GM18507 (cell line): ENCODE measurements at regions not wholly inside any gene's neighbourhood (a gene's known extent, or its start where the extent isn't known, plus 50 kb on each side); places are given as distances from the start of the nearest gene placed in this dataset.
"Not testable (repeated sequence)": the region's sequence is repeated elsewhere in the genome, so short reads cannot be mapped to it uniquely, and the experiment has no call there.

Source experiments
- DNase-seq: peaks from one replicate; pipeline ENCODE4 v3.0.0; 2011; ENCODE audit warnings: low read depth; ENCODE audit not compliant: insufficient read length; ENCODE audit errors: extremely low spot score
- FAIRE-seq: peaks from 2 replicates; lab custom pipeline; 2011; peaks lifted over from hg19 to GRCh38; lab: Jason Lieb, UNC

DNA sequence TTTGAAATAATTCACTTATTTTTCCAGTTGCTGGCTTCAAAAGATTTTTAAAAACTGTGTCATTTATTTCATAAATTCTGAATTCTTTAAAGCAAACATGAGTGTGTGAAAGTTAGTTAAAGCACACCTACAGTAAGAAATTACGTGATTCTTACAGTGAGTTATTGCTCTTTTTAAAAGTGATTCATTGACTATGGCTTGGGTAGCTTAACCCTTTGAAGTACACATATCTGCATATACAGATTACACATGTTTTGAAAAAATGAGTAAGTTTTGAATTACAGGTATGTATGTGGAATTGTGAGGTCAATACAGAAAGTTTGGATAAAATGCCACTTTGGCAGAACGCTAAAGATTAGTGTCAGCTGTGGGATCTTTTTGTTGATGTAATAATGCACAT, 64.5 kb upstream of the MBNL1 start:
- FAIRE-seq: peak; percentile 59
- no peak for DNase-seq

GRCh38 chr3:152205097-152205593, 63.6 kb upstream of the MBNL1 start:
- DNase-seq (no peak), FAIRE-seq (peak; percentile 92)

DNA sequence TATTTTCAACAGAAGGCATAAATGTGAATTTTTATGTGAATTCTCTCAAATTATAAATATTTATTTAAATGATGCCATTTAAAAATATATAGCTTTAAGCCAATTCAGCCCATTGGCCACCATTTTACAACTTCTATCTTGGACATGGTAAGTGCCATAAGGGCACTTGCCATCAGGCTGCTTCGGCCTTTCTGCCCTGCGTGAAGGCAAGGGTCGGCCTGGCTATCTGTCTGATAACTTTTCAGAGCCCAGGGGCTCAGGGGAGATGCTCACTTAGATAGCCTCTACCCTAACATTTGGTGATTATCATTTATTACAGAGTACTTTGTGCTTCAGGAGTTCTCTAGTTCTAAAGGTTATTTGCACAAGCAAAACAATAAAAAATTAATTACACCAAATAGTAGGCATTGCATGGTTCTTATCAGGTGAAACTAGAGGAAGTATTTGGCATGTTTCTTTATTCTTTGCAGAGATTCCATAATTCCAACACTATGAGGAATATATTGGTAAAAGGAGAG, 62.4 kb upstream of the MBNL1 start:
- FAIRE-seq (peak; percentile 53), DNase-seq (no peak)

GRCh38 chr3:152208439-152208838, 60.3 kb upstream of the MBNL1 start:
- FAIRE-seq (no peak), DNase-seq (no peak)

GRCh38 chr3:152209060-152209459, 59.7 kb upstream of the MBNL1 start:
- DNase-seq: no peak

GRCh38 chr3:152209776-152210175, 59.0 kb upstream of the MBNL1 start:
- no peak for DNase-seq

More at GRCh38 chr3:152209060-152209459, 59.7 kb upstream of the MBNL1 start:
- FAIRE-seq: no peak

DNA sequence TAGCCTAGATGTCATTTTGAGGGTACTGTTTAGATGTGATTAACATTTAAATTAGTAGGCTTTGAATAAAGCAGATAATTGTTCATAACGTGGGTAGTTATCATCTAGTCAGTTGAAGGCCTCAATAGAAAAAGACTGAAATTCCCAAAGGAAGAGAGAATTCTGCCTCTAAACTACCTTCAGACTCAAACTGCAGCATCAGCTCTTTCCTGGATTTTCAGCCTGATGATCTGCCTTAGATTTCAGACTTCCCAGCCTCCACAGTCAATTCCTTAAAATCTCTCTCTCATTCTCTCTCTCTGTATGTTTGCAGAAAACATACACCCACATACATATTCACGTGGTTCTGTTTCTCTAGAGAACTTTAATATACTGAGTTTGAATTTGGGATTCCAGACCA, 58.0 kb upstream of the MBNL1 start:
- no peak for DNase-seq
- FAIRE-seq: no peak

More at GRCh38 chr3:152209776-152210175, 59.0 kb upstream of the MBNL1 start:
- FAIRE-seq: no peak

DNA sequence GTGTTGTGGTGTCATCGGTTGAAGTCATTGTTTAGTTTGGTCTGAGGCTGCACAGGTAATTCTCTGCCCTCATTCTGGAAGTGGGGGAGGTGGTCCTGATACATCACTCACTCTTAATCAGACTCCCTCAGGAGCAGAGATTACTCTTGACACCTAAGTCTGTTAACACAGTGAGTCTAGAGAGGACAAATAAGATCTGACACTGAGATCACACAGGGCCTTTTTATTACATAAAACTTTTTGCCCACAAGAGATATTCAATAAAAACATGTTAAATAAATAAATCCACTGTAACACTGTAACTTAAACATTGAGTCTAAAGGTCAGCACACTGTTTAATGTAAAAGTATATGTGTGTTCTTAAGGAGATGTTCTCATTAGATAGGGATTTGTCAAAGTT, 57.1 kb upstream of the MBNL1 start:
- no peak for FAIRE-seq
- no peak for DNase-seq

DNA sequence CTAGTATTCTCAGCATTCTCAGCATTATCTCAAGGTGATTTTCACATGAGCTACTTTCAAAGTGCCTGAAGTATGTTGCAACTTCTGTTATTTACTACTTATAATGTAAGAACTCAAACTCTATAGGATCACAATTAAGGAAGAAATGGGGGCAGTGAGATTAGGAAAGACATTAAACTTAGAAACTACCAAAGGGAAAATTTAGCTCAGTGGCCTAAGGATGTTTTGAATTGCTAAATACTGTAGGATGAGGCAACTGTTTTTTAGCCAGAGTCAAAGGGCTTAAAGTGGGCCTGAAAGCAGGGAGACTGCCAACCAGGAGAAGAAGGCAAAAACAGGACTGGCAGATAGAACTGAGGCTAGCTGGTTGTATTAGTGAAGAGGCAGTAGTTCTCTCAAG, 55.5 kb upstream of the MBNL1 start:
- DNase-seq (no peak), FAIRE-seq (peak; percentile 21)

DNA sequence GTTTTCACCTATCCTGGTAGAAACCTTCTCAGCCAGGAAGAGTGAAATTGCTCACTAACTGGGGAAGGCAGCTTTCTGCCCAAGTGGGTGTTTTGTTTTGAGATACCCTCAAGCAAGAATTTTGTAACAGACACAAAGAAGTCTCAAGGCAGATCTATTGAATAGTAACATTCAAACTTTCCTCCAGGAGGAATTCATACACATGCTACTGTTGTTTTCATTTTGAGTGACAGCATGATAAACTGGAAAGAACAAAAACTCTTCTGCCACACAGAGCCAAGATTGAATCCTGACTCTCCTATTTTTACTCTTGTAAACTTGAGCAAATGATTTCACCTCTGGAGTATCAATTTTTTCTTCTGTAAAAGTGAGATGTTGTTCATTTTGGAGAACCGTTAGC, 54.8 kb upstream of the MBNL1 start:
- DNase-seq: no peak
- no peak for FAIRE-seq

GRCh38 chr3:152216960-152217865, 51.5 kb upstream of the MBNL1 start:
- DNase-seq, FAIRE-seq: not testable (repeated sequence)

DNA sequence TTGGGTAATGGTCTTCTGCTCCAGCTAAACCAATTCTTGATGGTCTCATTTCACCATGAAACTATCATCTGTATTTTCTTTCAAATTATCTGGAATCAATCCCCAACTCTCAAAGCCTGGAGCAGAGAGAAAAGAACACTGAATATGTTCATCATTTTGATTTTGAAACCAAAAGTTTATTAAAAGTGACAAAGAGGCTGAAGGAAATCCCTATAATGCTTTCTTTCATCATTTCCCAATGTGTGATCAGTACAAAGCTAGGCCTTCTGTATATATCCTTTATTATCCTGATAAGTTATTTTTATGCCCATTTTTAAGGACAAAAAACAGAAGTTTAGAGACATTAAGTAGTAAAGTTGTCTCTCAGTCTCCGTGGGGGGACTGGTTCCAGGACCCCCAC, 50.1 kb upstream of the MBNL1 start:
- FAIRE-seq: no peak
- DNase-seq: no peak
